ENCODE measurements at regions not wholly inside any gene's neighbourhood (a gene's known extent, or its start where the extent isn't known, plus 50 kb on each side); places are given as distances from the start of the nearest gene placed in this dataset.

DNA sequence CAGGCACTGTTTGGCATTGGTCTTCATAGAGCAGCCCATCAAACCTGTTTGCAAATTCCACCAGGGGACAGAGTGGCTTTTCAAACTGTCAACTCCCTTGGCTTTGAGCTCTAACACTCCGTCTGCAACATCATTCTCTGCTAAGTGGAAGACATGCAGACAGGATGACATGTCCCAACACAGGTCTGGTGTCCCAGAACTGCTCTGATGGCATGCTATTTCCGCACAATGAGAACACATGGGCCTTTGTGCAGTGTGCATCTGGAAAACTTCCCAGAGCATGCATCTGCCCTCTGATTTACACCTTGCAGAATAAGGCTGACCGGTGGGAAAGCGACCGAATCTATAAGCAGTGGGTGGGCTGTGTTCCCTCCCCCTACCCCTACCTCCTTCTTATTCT is 212.8 kb upstream of the GYPA start:
- no peak for DNase-seq
- intact Hi-C loops (cut with DNase I), result no loop called here
- no peaks in the 10 kb centered on the region for H3K27me3 ChIP-seq
- H3K4me3 ChIP-seq, result no peak overlapping the region
- TF ChIP-seq, protein P1, sequence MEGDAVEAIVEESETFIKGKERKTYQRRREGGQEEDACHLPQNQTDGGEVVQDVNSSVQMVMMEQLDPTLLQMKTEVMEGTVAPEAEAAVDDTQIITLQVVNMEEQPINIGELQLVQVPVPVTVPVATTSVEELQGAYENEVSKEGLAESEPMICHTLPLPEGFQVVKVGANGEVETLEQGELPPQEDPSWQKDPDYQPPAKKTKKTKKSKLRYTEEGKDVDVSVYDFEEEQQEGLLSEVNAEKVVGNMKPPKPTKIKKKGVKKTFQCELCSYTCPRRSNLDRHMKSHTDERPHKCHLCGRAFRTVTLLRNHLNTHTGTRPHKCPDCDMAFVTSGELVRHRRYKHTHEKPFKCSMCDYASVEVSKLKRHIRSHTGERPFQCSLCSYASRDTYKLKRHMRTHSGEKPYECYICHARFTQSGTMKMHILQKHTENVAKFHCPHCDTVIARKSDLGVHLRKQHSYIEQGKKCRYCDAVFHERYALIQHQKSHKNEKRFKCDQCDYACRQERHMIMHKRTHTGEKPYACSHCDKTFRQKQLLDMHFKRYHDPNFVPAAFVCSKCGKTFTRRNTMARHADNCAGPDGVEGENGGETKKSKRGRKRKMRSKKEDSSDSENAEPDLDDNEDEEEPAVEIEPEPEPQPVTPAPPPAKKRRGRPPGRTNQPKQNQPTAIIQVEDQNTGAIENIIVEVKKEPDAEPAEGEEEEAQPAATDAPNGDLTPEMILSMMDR (IDR thresholded peaks at IDR 0.05), result no peak
- TF ChIP-seq POLR2A (IDR thresholded peaks at IDR 0.05), result no peak
- H3K9me3 ChIP-seq, result no peaks in the 10 kb centered on the region
- no peak for ATAC-seq
- no peaks in the 10 kb centered on the region for H3K36me3 ChIP-seq
- peaks cover 0 to 14% (median 0%) of the 10 kb centered on the region in 12 donors for H3K4me1 ChIP-seq
- 22 to 35% (median 26%) methylated on average over 5 of the region's 5 CpGs for WGBS, 4 donors
- no peak overlapping the region for H3K27ac ChIP-seq

DNA sequence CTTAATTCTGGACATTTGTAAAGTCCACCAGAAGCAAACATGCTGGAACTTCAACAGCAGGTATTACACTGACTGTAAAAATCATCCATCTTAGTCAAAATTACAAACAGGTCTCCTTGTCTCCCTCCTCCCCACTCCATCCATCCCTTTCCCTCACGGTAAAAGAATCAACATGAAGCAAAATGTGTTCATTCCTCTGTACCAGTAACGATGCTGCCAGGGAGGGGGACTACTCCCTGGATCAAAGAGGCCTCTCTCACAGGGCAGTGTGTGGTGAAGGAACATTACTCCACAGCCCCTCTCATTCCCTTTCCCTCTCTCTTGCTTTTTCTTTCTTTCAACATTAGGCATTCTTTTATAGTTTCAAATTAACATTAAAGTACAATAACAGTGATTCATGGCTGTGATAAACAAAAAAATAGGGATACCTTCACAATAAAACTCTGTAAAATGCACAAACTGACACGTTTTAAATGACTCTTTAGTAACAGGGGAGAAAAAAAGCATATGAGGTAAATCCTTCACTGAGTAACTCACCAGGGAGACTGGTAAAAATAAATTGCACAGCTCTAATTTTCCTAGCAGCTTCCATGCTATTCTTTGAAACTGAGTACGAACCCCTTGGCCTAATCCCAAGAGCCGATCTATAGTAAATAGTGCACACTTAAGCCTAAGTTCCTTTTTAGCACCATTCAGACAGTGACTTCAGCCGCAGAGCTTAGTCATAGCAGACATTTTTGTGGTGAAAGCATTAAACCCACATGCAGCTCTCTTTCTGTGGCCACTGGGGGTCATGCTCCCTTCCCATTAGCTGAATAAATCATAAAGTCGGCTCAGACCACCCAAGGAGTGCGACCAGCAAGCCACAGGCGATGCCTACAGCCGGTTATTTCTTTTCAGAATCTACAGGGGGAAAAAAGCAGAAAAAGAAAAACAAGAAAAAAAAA is 215.6 kb upstream of the GYPA start:
- TF ChIP-seq POLR2A (IDR thresholded peaks at IDR 0.05), result no peak
- TF ChIP-seq, protein P1 (IDR thresholded peaks at IDR 0.05), result no peak
- ATAC-seq, result peak in 1 of 4 donors; percentile 29
- intact Hi-C loops (cut with DNase I), result no loop called here
- DNase-seq, result no peak
- WGBS, 4 donors, result 48 to 56% (median 52%) methylated on average over 10 of the region's 10 CpGs
- Histone ChIP-seq H3K27me3 (no peaks in the 10 kb centered on the region), H3K27ac (no peak overlapping the region), H3K36me3 (no peaks in the 10 kb centered on the region), H3K4me3 (no peak overlapping the region), H3K9me3 (no peaks in the 10 kb centered on the region), H3K4me1 (peaks cover 0 to 14% (median 0%) of the 10 kb centered on the region in 12 donors)

DNA sequence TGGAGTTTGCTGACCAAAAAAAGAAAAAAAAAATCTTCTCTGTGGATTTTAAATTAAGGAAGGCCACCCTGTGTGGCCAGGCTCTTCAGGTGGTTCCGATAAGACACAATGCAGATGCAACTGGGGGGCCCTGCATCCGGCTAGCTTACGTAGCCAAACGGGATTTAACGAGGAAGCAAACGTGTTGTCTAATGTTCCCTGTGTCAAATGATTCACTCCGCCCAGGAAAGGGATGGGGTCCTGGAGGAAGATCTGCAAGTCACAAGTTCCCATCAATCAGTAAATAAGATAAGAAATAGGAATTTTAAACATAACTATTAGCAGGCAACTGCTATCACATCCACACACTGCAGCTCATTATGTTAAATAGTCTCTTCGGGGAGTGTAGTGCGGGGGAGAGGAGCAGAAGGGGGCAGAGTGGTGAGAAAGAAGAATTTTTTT is 216.4 kb upstream of the GYPA start:
- no peak overlapping the region for H3K4me3 ChIP-seq
- intact Hi-C loops (cut with DNase I), result no loop called here
- no peaks in the 10 kb centered on the region for H3K36me3 ChIP-seq
- no peak for TF ChIP-seq POLR2A (IDR thresholded peaks at IDR 0.05)
- TF ChIP-seq, protein P1 (IDR thresholded peaks at IDR 0.05), result no peak
- ATAC-seq (no peak), DNase-seq (no peak)
- no peaks in the 10 kb centered on the region for H3K27me3 ChIP-seq
- H3K27ac ChIP-seq, result no peak overlapping the region
- H3K4me1 ChIP-seq, result peaks cover 0 to 14% (median 0%) of the 10 kb centered on the region in 12 donors
- no peaks in the 10 kb centered on the region for H3K9me3 ChIP-seq
- WGBS, 4 donors, result 38 to 58% (median 48%) methylated on average over 9 of the region's 9 CpGs

DNA sequence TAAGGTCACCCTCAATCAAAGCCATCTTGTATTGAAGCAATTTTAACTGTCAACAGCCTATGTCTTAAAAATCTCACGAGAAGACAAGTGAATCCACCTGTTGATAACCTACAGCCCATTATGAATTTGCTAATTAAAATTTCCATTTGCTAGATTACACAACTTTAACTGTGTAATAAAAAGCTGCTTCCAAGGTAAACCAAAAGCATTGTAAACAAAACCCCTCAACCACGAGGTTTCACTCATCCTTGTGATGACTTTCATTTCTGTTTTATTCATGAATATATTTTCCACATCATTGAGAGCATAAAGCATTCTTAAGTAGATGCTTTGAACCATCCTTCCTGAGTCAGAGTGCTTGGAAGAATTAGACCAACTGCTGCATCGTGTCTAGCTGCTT is 217.5 kb upstream of the GYPA start:
- H3K36me3 ChIP-seq, result no peaks in the 10 kb centered on the region
- H3K27me3 ChIP-seq, result no peaks in the 10 kb centered on the region
- H3K4me1 ChIP-seq, result peaks cover 0 to 14% (median 0%) of the 10 kb centered on the region in 12 donors
- TF ChIP-seq POLR2A (IDR thresholded peaks at IDR 0.05), result no peak
- TF ChIP-seq, protein P1 (IDR thresholded peaks at IDR 0.05), result no peak
- no peaks in the 10 kb centered on the region for H3K9me3 ChIP-seq
- H3K27ac ChIP-seq, result no peak overlapping the region
- H3K4me3 ChIP-seq, result no peak overlapping the region
- no peak for ATAC-seq
- 52 to 61% (median 57%) methylated on average over 3 of the region's 3 CpGs for WGBS, 4 donors
- intact Hi-C loops (cut with DNase I), result no loop called here
- DNase-seq, result no peak
